DMS 273 treated with DMSO at 0.1 percent for 48 hours (cell line): ENCODE measurements at regions not wholly inside any gene's neighbourhood (a gene's known extent, or its start where the extent isn't known, plus 50 kb on each side); places are given as distances from the start of the nearest gene placed in this dataset.
"Not testable (repeated sequence)": the region's sequence is repeated elsewhere in the genome, so short reads cannot be mapped to it uniquely, and the experiment has no call there.

ENCODE experiments used
- DNase-seq: peaks from one replicate; lab custom pipeline; 2025; lab: John Stamatoyannopoulos, UW

- DNase-seq = no peak
These were observed 107.0 kb upstream of the BMP2 start for GRCh38 chr20:6660441-6660840.

DNA sequence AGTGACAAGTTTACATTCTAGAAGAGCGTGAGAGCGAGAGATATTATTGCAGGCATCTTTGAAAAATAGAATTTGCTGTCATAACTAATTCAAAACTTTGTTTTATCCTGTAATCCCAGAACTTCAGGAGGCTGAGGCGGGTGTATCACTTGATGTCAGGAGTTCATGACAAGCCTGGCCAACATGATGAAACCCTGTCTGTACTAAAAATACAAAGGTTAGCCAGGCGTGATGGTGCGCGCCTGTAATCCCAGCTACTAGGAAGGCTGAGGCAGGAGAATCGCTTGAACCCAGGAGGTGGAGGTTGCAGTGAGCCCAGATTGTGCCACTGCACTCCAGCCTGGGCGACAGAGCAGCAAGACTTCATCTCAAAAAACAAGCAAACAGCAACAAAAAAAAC is 108.6 kb upstream of the BMP2 start:
- not testable (repeated sequence) for DNase-seq

GRCh38 chr20:6657904-6658303 is 109.6 kb upstream of the BMP2 start:
- DNase-seq = no peak

- DNase-seq = no peak
These were observed 110.4 kb upstream of the BMP2 start for GRCh38 chr20:6657111-6657510.

- no peak for DNase-seq
These were observed 112.8 kb upstream of the BMP2 start for GRCh38 chr20:6654513-6655252.

DNA sequence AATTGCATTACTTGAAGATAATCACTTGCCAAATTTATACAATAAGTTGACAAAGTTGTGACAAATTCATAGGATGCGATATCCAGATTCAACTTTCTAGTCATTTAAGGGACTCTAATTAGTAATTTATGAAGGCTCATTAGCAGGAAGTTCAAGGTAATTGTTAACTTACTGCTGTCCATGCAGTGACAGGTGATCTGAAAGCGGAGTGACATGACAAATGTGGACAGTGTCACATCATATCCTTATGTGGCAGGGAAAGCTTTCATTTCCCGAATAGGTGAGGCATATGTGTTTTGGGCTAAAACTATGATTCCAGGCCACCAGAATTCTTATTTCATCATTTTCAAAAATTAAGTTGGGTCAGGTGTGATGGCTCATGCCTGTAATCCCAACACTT is 115.9 kb upstream of the BMP2 start:
- no peak for DNase-seq

DNA sequence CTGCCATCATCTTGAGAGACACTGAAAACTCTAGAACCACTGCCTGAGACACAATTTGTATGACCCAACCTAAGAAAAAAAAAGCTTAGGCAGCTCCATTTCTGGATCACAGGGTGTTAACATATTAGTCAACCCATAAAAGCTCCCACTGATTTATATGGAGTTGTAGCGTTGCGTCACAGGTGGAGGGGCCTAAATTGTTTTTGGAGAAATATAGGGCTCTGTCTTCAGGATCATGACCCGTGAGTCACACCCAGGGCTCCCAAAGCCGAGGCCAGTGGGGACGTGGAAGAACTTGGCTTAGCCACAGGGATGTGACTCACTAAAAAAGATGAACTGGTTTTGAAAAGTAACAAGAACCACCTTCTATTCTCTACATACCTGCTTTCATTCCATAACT is 116.5 kb upstream of the BMP2 start:
- DNase-seq = no peak

- no peak for DNase-seq
These were observed 121.4 kb upstream of the BMP2 start for GRCh38 chr20:6646021-6646636.

DNA sequence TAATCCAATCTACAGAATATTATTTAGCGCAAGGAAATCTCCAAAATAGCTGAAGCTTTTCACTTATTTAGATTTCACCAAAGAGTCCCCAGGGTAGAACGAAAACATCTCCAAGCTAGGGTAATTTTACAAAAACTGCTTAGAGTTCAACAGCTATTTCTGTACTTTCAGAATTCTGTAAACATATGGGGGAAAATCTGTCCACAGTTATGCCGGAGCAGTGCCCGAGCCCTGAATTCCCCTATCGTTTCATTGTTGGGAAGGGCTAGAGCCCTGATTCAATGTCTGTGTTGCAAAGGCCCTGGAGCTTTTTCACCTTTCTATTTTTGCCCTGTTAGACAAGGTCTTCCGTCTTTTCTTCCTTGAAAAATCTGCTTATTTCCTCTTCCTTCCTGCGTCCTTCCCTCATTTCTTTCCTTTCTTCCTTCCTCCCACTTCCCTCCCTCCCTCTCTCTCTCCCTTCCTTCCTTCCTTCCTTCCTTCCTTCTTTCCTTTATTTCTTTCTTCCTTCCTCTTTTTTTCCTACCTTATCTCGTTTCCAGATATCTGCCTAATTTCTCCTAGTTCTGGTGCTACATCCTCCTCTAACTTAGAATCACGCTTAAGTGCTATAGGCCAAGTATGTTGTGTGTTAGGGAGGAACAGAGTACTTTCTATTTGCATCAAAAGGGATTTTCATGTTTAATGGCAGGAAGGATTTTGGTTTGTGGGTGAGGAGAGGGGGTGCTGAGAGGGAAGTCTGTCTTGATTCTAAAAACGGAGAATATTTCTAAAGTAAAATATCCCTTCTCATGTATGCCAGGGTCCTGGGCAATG is 122.5 kb upstream of the BMP2 start:
- no peak for DNase-seq

DNA sequence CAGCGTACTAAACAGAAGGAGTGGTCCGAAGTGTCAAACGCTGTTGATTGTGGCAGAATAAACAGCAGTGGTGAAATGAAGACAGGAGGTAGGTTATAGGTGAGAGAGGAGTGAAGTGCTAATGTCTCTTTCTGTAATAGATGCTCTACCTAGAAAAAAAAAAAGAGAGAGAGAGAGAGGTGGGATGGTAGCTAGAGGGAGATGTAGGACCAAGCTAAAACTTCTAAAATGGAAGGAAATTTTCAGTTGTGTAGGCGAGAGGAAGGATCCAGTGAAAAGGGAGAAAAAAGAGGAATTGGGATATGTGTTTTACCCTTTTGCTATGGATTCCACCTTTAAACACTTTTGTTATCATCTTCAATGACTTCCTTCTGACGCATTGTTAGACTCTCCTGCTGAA is 126.5 kb upstream of the BMP2 start:
- no peak for DNase-seq

DNA sequence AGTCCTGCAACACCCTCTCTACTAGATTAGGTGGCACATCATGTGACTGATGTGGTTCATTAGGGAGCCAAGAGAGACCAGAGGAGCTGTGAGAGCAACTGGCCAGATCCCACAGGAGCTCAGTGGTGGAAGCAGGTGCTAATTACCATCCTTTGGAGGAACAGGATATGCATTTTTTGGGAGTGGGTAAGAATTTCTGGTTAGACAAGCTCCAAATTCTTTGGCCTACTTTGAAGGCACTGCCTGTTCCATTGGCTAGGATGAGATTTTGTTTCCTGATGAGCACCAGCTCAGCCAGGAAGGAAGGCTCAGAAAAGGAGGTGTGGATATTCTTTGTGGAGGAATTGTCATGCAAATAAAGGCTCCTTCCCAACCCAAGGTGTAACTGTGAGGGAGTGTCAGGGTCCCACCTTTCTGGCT is 130.3 kb upstream of the BMP2 start:
- no peak for DNase-seq

DNA sequence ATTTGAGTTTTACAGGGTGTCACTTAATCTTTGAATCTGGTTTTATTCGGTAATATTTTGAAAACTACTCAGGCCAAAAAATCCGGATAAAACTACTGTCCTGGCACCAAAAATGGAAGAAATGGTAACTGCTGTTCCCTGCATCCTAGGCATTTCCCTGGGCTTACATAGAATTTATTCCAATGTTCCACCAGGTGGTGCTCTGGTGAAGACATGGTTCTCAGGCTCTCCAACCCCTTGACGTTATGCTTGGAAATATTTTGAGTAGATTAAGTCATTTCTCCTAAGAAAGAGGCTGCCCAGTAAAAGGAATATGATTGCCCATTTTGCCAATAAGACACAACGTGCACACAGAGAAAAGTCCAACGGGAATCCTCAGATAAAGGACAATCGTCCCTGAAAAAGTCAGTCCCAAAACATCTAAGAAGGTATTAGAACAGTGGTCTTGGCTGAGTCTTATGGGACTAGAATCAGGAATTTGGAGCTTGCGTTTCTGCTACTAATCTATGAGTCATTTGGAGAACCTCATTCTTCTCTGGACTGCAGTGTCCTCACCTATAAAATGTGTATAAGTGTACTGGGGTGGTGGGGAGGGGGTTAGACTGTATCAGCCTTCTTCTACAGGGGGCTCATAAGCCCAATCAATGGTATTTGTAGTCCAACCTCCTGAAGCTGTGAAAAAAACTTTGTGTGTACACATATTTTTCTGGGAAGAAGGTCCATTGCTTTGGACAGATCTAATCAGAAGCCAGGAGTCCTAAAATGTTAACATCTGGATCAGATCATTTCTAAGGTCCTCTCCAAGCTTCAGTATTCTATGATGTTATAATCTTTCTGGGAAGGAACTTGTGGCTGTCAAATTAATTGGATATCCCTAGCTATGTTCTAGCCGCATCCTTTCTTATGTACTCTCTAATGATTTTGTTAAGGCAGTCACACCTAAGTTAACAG is 131.0 kb upstream of the BMP2 start:
- DNase-seq = no peak

GRCh38 chr20:6635034-6635736 is 132.3 kb upstream of the BMP2 start:
- no peak for DNase-seq

DNA sequence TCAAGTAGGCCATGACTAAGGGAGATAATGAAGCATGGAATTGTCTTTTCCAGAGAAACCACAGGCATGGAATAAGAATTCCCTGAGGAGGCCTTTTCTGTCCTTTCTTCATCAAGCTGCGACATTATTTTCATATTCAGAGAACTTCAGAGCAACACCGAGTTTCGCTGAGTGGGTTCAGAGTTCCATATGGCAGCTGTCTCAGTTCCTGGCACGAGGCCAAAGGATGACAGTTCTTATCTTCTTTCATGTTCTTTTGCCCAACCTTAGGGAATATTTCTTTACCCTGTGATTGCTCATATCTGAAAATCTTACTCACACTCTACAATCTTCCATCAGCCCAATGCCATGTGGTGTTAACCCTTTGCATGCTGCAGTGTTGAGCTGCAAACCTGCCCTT is 135.3 kb upstream of the BMP2 start:
- DNase-seq = no peak

GRCh38 chr20:6630514-6630913 is 137.0 kb upstream of the BMP2 start:
- DNase-seq = no peak

- DNase-seq = no peak
These were observed 137.9 kb upstream of the BMP2 start for GRCh38 chr20:6629564-6629963.

- DNase-seq = no peak
These were observed 140.7 kb upstream of the BMP2 start for GRCh38 chr20:6626805-6627204.

- DNase-seq = no peak
These were observed 143.5 kb upstream of the BMP2 start for GRCh38 chr20:6623989-6624388.

- DNase-seq = no peak
These were observed 145.4 kb upstream of the BMP2 start for GRCh38 chr20:6622041-6622440.

DNA sequence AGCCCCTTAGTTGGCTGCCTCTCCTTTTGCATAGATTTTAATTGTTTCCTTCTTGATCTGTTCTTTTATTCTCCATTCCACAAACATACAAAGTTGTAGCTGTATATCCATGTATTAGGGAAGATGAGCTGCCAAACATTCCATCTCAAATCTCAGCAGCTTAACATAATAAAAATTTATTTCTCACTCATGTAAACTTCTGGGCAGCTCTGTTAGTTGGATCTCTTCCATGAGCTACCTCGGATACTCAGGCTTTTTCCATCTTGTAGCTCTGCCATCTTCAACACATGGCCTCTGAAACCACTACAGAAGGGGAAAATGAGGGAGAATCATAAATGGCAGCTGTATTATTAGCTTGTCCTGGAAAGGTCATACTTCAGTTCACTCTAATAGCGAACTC is 149.4 kb upstream of the BMP2 start:
- DNase-seq = no peak

GRCh38 chr20:6616421-6616820 is 151.1 kb upstream of the BMP2 start:
- DNase-seq = no peak
